ENCODE measurements at regions not wholly inside any gene's neighbourhood (a gene's known extent, or its start where the extent isn't known, plus 50 kb on each side); places are given as distances from the start of the nearest gene placed in this dataset.

GRCh38 chr6:104525677-104526322 is 333.9 kb downstream of the HACE1 start:
- H3K9me3 ChIP-seq (ENCODE audit: control insufficient read depth in 4 of 4, insufficient read depth in 3 of 4, low read length in 3 of 4) = no peaks in the 10 kb centered on the region
- no peaks in the 10 kb centered on the region for H3K27me3 ChIP-seq (ENCODE audit: control insufficient read depth in 3 of 3, insufficient read depth in 3 of 3, low read length in 2 of 3)
- no peak overlapping the region for H3K27ac ChIP-seq (ENCODE audit: low read depth in 1 of 2, low read length in 1 of 2)
- DNase-seq (peak; percentile 76 to 85 (median 83)), ATAC-seq (ENCODE audit: insufficient read depth, low FRiP score) (peak; percentile 83)
- H3K4me3 ChIP-seq = no peak overlapping the region
- 16 to 25% methylated on average over 15 of the region's 15 CpGs for WGBS, 2 donors
- TF ChIP-seq, protein P1, sequence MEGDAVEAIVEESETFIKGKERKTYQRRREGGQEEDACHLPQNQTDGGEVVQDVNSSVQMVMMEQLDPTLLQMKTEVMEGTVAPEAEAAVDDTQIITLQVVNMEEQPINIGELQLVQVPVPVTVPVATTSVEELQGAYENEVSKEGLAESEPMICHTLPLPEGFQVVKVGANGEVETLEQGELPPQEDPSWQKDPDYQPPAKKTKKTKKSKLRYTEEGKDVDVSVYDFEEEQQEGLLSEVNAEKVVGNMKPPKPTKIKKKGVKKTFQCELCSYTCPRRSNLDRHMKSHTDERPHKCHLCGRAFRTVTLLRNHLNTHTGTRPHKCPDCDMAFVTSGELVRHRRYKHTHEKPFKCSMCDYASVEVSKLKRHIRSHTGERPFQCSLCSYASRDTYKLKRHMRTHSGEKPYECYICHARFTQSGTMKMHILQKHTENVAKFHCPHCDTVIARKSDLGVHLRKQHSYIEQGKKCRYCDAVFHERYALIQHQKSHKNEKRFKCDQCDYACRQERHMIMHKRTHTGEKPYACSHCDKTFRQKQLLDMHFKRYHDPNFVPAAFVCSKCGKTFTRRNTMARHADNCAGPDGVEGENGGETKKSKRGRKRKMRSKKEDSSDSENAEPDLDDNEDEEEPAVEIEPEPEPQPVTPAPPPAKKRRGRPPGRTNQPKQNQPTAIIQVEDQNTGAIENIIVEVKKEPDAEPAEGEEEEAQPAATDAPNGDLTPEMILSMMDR (IDR thresholded peaks at IDR 0.05; ENCODE audit: control extremely low read depth, extremely low read depth) = peak; percentile 79
- peak overlapping the region in 1 of 2 donors; percentile 75 for H3K9ac ChIP-seq (ENCODE audit: insufficient read depth in 1 of 2, low read length in 2 of 2)
- H3K36me3 ChIP-seq (ENCODE audit: control insufficient read depth in 4 of 4, insufficient read depth in 4 of 4, low read length in 4 of 4) = no peaks in the 10 kb centered on the region
- peaks cover 0 to 21% (median 3%) of the 10 kb centered on the region in 5 donors for H3K4me1 ChIP-seq (ENCODE audit: control insufficient read depth in 5 of 5, insufficient read depth in 5 of 5, low read length in 5 of 5)

- Histone ChIP-seq H3K27ac (ENCODE audit: low read depth in 1 of 2, low read length in 1 of 2) (no peak overlapping the region), H3K27me3 (ENCODE audit: control insufficient read depth in 3 of 3, insufficient read depth in 3 of 3, low read length in 2 of 3) (no peaks in the 10 kb centered on the region), H3K9me3 (ENCODE audit: control insufficient read depth in 4 of 4, insufficient read depth in 3 of 4, low read length in 3 of 4) (no peaks in the 10 kb centered on the region), H3K4me3 (no peak overlapping the region), H3K36me3 (ENCODE audit: control insufficient read depth in 4 of 4, insufficient read depth in 4 of 4, low read length in 4 of 4) (no peaks in the 10 kb centered on the region), H3K4me1 (ENCODE audit: control insufficient read depth in 5 of 5, insufficient read depth in 5 of 5, low read length in 5 of 5) (peaks cover 0 to 13% (median 3%) of the 10 kb centered on the region in 5 donors), H3K9ac (ENCODE audit: insufficient read depth in 1 of 2, low read length in 2 of 2) (no peak overlapping the region)
- TF ChIP-seq, protein P1 (IDR thresholded peaks at IDR 0.05; ENCODE audit: control extremely low read depth, extremely low read depth) = no peak
- DNase-seq = no peak
- no peak for ATAC-seq (ENCODE audit: insufficient read depth, low FRiP score)
- 61 to 75% methylated on average over 6 of the region's 6 CpGs for WGBS, 2 donors
These were observed 337.2 kb downstream of the HACE1 start for GRCh38 chr6:104522533-104522932.

GRCh38 chr6:104521176-104521575 is 338.5 kb downstream of the HACE1 start:
- H3K36me3 ChIP-seq (ENCODE audit: control insufficient read depth in 4 of 4, insufficient read depth in 4 of 4, low read length in 4 of 4) = no peaks in the 10 kb centered on the region
- no peak for DNase-seq
- peaks cover 0 to 4% (median 2%) of the 10 kb centered on the region in 5 donors for H3K4me1 ChIP-seq (ENCODE audit: control insufficient read depth in 5 of 5, insufficient read depth in 5 of 5, low read length in 5 of 5)
- no peaks in the 10 kb centered on the region for H3K9me3 ChIP-seq (ENCODE audit: control insufficient read depth in 4 of 4, insufficient read depth in 3 of 4, low read length in 3 of 4)
- TF ChIP-seq, protein P1 (IDR thresholded peaks at IDR 0.05; ENCODE audit: control extremely low read depth, extremely low read depth) = no peak
- H3K9ac ChIP-seq (ENCODE audit: insufficient read depth in 1 of 2, low read length in 2 of 2) = no peak overlapping the region
- ATAC-seq (ENCODE audit: insufficient read depth, low FRiP score) = no peak
- no peak overlapping the region for H3K4me3 ChIP-seq
- H3K27me3 ChIP-seq (ENCODE audit: control insufficient read depth in 3 of 3, insufficient read depth in 3 of 3, low read length in 2 of 3) = no peaks in the 10 kb centered on the region
- 85 to 89% methylated on average over 3 of the region's 3 CpGs for WGBS, 2 donors
- no peak overlapping the region for H3K27ac ChIP-seq (ENCODE audit: low read depth in 1 of 2, low read length in 1 of 2)

DNA sequence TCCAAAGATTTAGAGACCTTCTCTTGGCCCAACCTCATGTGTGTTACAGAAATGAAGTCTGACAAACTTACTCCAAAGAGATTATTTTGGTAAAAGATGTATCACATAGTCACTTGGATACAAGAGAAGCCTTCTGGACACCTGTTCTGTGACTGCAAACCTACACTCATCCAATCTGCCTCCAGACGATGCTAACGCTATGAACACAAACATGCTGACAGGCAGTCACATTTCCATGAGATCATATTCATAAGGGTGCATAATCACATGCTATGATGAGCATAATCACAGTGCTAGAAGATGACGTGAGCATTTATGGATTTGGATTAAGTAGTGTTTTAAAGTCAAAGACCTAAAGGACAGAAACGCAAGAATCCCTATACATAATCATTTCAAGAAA is 340.2 kb downstream of the HACE1 start:
- no peaks in the 10 kb centered on the region for H3K4me1 ChIP-seq (ENCODE audit: control insufficient read depth in 5 of 5, insufficient read depth in 5 of 5, low read length in 5 of 5)
- WGBS, 2 donors = 92 to 94% methylated on average over 4 of the region's 4 CpGs
- no peak for DNase-seq
- TF ChIP-seq, protein P1 (IDR thresholded peaks at IDR 0.05; ENCODE audit: control extremely low read depth, extremely low read depth) = no peak
- no peaks in the 10 kb centered on the region for H3K9me3 ChIP-seq (ENCODE audit: control insufficient read depth in 4 of 4, insufficient read depth in 3 of 4, low read length in 3 of 4)
- no peak for ATAC-seq (ENCODE audit: insufficient read depth, low FRiP score)
- H3K27me3 ChIP-seq (ENCODE audit: control insufficient read depth in 3 of 3, insufficient read depth in 3 of 3, low read length in 2 of 3) = no peaks in the 10 kb centered on the region
- no peaks in the 10 kb centered on the region for H3K36me3 ChIP-seq (ENCODE audit: control insufficient read depth in 4 of 4, insufficient read depth in 4 of 4, low read length in 4 of 4)
- no peak overlapping the region for H3K27ac ChIP-seq (ENCODE audit: low read depth in 1 of 2, low read length in 1 of 2)
- no peak overlapping the region for H3K4me3 ChIP-seq
- no peak overlapping the region for H3K9ac ChIP-seq (ENCODE audit: insufficient read depth in 1 of 2, low read length in 2 of 2)
